Ovary (tissue), 7 donors: ENCODE measurements at regions not wholly inside any gene's neighbourhood (a gene's known extent, or its start where the extent isn't known, plus 50 kb on each side); places are given as distances from the start of the nearest gene placed in this dataset.

Experiments
- DNase-seq, 5 donors: peaks; one replicate each; pipeline ENCODE4 v3.0.0-alpha.2; 2019 to 2020
- H3K27ac ChIP-seq, 2 donors: fragments of 200-600 bp; one replicate each; pipeline versions ENCODE4 v1.5.1 to v1.8.0; 2019 to 2022
- H3K27me3 ChIP-seq: fragments of 200-600 bp; one replicate; pipeline ENCODE4 v1.8.0; 2022
- H3K36me3 ChIP-seq: fragments of 200-600 bp; sonication (generic); one replicate; pipeline ENCODE4 v1.5.1; 2019
- H3K4me1 ChIP-seq: one replicate; pipeline ENCODE4 v1.8.1; 2013; ENCODE audit warnings: mild to moderate bottlenecking, moderate library complexity; ENCODE audit not compliant: insufficient read depth
- H3K4me3 ChIP-seq: fragments of 200-600 bp; sonication (generic); one replicate; pipeline ENCODE4 v1.5.1; 2017
- H3K9me3 ChIP-seq, 2 donors: fragments of 200-600 bp in 1 of 2; sonication (generic) in 1 of 2; one replicate each; pipeline versions ENCODE4 v1.5.1 to v1.8.1; 2013 to 2019; ENCODE audit warnings: mild to moderate bottlenecking in 1 of 2, moderate library complexity in 1 of 2
- CTCF ChIP-seq, 3 donors: fragments of 450-650 bp in 2 of 3; fragments of 200-600 bp in 1 of 3; IDR thresholded peaks; one replicate each; pipeline versions ENCODE4 v1.5.1 to v1.8.0; 2016 to 2022; ENCODE audit warnings: antibody characterized with exemption in 3 of 3, mild to moderate bottlenecking in 1 of 3
- EP300 ChIP-seq: sonication (generic); formaldehyde crosslinking; IDR thresholded peaks from one replicate; pipeline ENCODE4 v1.6.1; 2017; ENCODE audit warnings: antibody characterized with exemption
- POLR2A ChIP-seq: fragments of 450-650 bp; IDR thresholded peaks from one replicate; pipeline ENCODE4 v1.6.1; 2017; ENCODE audit warnings: antibody characterized with exemption, mild to moderate bottlenecking, moderate library complexity
- WGBS, 3 donors: extraction: QIAGEN DNeasy Blood & Tissue Kit in 1 of 3; methylation state at CpG; one replicate each; pipeline versions ENCODE4 v1.1.5 to v1.1.7; 2013 to 2017; 5-methylcytosine and 5-hydroxymethylcytosine counted together
- intact Hi-C, 4 donors: fragments of 100-400 bp; cut with DNase I; formaldehyde crosslinking; loops; one replicate each; pipeline versions ENCODE4 v1.11.0 to v1.15.1; 2022 to 2023
- donor health status: DM: no; HTN: no; CAD: no; lungs with moderate emphysema.
- donor health status: DM: no; HTN: no; CAD: no.
- donor health status: Bipolar disorder and iron deficiency.
- donor health status: DM: no; HTN: no; CAD: no.
- donor health status: DM: yes; HTN: yes; CAD: no.

GRCh38 chr1:190564117-190564516 is 86.5 kb upstream of the BRINP3 start:
- Histone ChIP-seq H3K27me3 (no peaks in the 10 kb centered on the region), H3K9me3 (no peaks in the 10 kb centered on the region), H3K4me1 (no peaks in the 10 kb centered on the region), H3K4me3 (no peak overlapping the region), H3K36me3 (no peaks in the 10 kb centered on the region), H3K27ac (no peak overlapping the region)
- no peak for DNase-seq
- WGBS, 3 donors, result 85 to 98% (median 91%) methylated on average over 2 of the region's 2 CpGs
- TF ChIP-seq EP300 (no peak), CTCF (IDR thresholded peaks at IDR 0.05) (no peak), POLR2A (no peak)
- intact Hi-C loops, result no loop called here

- Histone ChIP-seq H3K27ac (no peak overlapping the region), H3K4me1 (no peaks in the 10 kb centered on the region), H3K4me3 (no peak overlapping the region), H3K27me3 (peaks cover 4% of the 10 kb centered on the region), H3K36me3 (no peaks in the 10 kb centered on the region), H3K9me3 (no peaks in the 10 kb centered on the region)
- TF ChIP-seq EP300, result no peak
- TF ChIP-seq POLR2A, result no peak
- TF ChIP-seq CTCF (IDR thresholded peaks at IDR 0.05), result no peak
- 70 to 84% (median 80%) methylated on average over 5 of the region's 5 CpGs for WGBS, 3 donors
- DNase-seq, result no peak
- intact Hi-C loops, result no loop called here
Measured at GRCh38 chr1:190578017-190578416, 100.4 kb upstream of the BRINP3 start.

- no peaks in the 10 kb centered on the region for H3K4me1 ChIP-seq
- TF ChIP-seq EP300, result no peak
- no peak for TF ChIP-seq CTCF (IDR thresholded peaks at IDR 0.05)
- TF ChIP-seq POLR2A, result no peak
- no peak overlapping the region for H3K27ac ChIP-seq
- H3K27me3 ChIP-seq, result peaks cover 4% of the 10 kb centered on the region
- WGBS, 3 donors, result 83 to 86% (median 84%) methylated on average over 6 of the region's 6 CpGs
- intact Hi-C loops, result no loop called here
- no peak overlapping the region for H3K4me3 ChIP-seq
- no peak for DNase-seq
- no peaks in the 10 kb centered on the region for H3K36me3 ChIP-seq
- H3K9me3 ChIP-seq, result no peaks in the 10 kb centered on the region
Measured at GRCh38 chr1:190578526-190578925, 100.9 kb upstream of the BRINP3 start.

GRCh38 chr1:190579552-190580193 is 102.0 kb upstream of the BRINP3 start:
- peaks cover 4% of the 10 kb centered on the region for H3K27me3 ChIP-seq
- no peak overlapping the region for H3K4me3 ChIP-seq
- TF ChIP-seq POLR2A, result no peak
- TF ChIP-seq EP300, result no peak
- no peak for TF ChIP-seq CTCF (IDR thresholded peaks at IDR 0.05)
- DNase-seq, result no peak
- intact Hi-C loops, result no loop called here
- no peak overlapping the region for H3K27ac ChIP-seq
- H3K36me3 ChIP-seq, result no peaks in the 10 kb centered on the region
- H3K9me3 ChIP-seq, result no peaks in the 10 kb centered on the region
- H3K4me1 ChIP-seq, result no peaks in the 10 kb centered on the region
- WGBS, 3 donors, result 25 to 45% (median 32%) methylated on average over 1 of the region's 1 CpG
